Gastroesophageal sphincter (tissue), 4 donors: ENCODE measurements at regions not wholly inside any gene's neighbourhood (a gene's known extent, or its start where the extent isn't known, plus 50 kb on each side); places are given as distances from the start of the nearest gene placed in this dataset.

Source experiments
- ATAC-seq: fragments of 150-250 bp; one replicate; pipeline ENCODE4 v1.9.1; 2016; ENCODE audit warnings: mild to moderate bottlenecking, moderate library complexity
- H3K27ac ChIP-seq, 4 donors: fragments of 200-600 bp; sonication (generic) in 3 of 4; 1 replicate in 3 of 4; 2 replicates in 1 of 4; pipeline ENCODE4 v1.5.1; 2016 to 2019
- H3K27me3 ChIP-seq: fragments of 200-600 bp; sonication (generic); one replicate; pipeline ENCODE4 v1.5.1; 2019
- H3K36me3 ChIP-seq, 2 donors: fragments of 200-600 bp; sonication (generic); one replicate each; pipeline ENCODE4 v1.5.1; 2019; ENCODE audit warnings: control low read depth in 1 of 2
- H3K4me1 ChIP-seq, 3 donors: fragments of 200-600 bp; sonication (generic); 1 replicate in 2 of 3; 2 replicates in 1 of 3; pipeline ENCODE4 v1.5.1; 2016 to 2019; ENCODE audit warnings: control low read depth in 2 of 3
- H3K4me3 ChIP-seq, 2 donors: fragments of 200-600 bp; sonication (generic); one replicate each; pipeline ENCODE4 v1.5.1; 2019; ENCODE audit warnings: mild to moderate bottlenecking in 1 of 2, moderate library complexity in 1 of 2
- H3K9me3 ChIP-seq, 3 donors: fragments of 200-600 bp; sonication (generic); one replicate each; pipeline ENCODE4 v1.5.1; 2017 to 2019; ENCODE audit warnings: control low read depth in 2 of 3
- CTCF ChIP-seq, 4 experiments: fragments of 200-600 bp in 2 of 4; fragments of 450-650 bp in 2 of 4; sonication (generic) in 1 of 4; IDR thresholded peaks; one replicate each; pipeline ENCODE4 v1.5.1; 2017 to 2019; ENCODE audit warnings: antibody characterized with exemption in 4 of 4, mild to moderate bottlenecking in 2 of 4, moderate library complexity in 2 of 4
- EP300 ChIP-seq: sonication (generic); formaldehyde crosslinking; IDR thresholded peaks from one replicate; pipeline ENCODE4 v1.6.1; 2017; ENCODE audit warnings: antibody characterized with exemption, mild to moderate bottlenecking
- POLR2A ChIP-seq, 2 donors: fragments of 450-650 bp; IDR thresholded peaks; one replicate each; pipeline ENCODE4 v1.6.1; 2017; ENCODE audit warnings: antibody characterized with exemption in 2 of 2, mild to moderate bottlenecking in 2 of 2, moderate library complexity in 1 of 2
- POLR2AphosphoS5 ChIP-seq: sonication (generic); formaldehyde crosslinking; IDR thresholded peaks from one replicate; pipeline ENCODE4 v1.6.1; 2017; ENCODE audit warnings: antibody characterized with exemption
- WGBS, 2 donors: methylation state at CpG; one replicate each; pipeline ENCODE4 v1.1.5; 2018; ENCODE audit warnings: low coverage in 1 of 2; 5-methylcytosine and 5-hydroxymethylcytosine counted together

- Histone ChIP-seq H3K27ac (no peak overlapping the region), H3K36me3 (no peaks in the 10 kb centered on the region), H3K27me3 (no peaks in the 10 kb centered on the region), H3K4me1 (no peaks in the 10 kb centered on the region), H3K9me3 (peaks cover 0 to 36% (median 0%) of the 10 kb centered on the region in 3 donors), H3K4me3 (no peak overlapping the region)
- TF ChIP-seq POLR2AphosphoS5 (no peak), CTCF (IDR thresholded peaks at IDR 0.05) (no peak), EP300 (no peak), POLR2A (IDR thresholded peaks at IDR 0.05) (no peak)
- ATAC-seq: no peak
- 60 to 88% methylated on average over 1 of the region's 1 CpG for WGBS, 2 donors
These were observed 174.7 kb downstream of the CYLC2 start for GRCh38 chr9:103169798-103170197.

DNA sequence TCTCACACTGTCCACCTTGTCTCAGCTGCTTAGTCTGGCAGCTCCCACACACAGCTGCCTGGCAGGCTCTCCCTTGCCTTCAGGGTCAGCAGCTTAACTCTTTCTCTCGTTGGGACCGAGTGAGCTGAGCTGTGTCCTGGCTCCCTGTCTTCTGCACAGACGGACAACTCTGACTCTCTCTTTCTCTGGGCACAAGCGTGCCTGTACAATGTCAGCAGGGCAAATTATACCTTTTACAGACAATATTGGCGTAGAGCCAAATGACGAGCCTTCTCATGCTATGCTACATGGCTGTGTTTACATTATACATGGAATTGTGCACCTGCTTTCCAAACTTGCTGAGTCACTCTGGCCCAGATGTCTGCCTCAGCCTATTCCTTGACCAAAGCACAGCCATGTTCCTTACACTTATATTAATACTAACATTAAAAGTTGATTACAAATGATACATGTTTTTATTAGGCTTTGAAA lies 188.6 kb downstream of the CYLC2 start:
- Histone ChIP-seq H3K36me3 (no peaks in the 10 kb centered on the region), H3K4me3 (no peak overlapping the region), H3K27ac (no peak overlapping the region), H3K4me1 (peaks cover 0 to 6% (median 0%) of the 10 kb centered on the region in 3 donors), H3K9me3 (no peaks in the 10 kb centered on the region), H3K27me3 (no peaks in the 10 kb centered on the region)
- WGBS, 2 donors: 23 to 42% methylated on average over 4 to 5 of the region's 6 CpGs
- ATAC-seq: no peak
- TF ChIP-seq POLR2AphosphoS5 (no peak), EP300 (no peak), POLR2A (IDR thresholded peaks at IDR 0.05) (no peak), CTCF (IDR thresholded peaks at IDR 0.05) (no peak)

GRCh38 chr9:103186959-103187358 lies 191.8 kb downstream of the CYLC2 start:
- Histone ChIP-seq H3K27ac (no peak overlapping the region), H3K9me3 (no peaks in the 10 kb centered on the region), H3K4me1 (peaks cover 0 to 6% (median 0%) of the 10 kb centered on the region in 3 donors), H3K27me3 (no peaks in the 10 kb centered on the region), H3K4me3 (no peak overlapping the region), H3K36me3 (no peaks in the 10 kb centered on the region)
- no CpG with 5 or more reads among the region's 22 CpGs for WGBS, 2 donors
- TF ChIP-seq POLR2A (IDR thresholded peaks at IDR 0.05) (no peak), POLR2AphosphoS5 (no peak), EP300 (no peak), CTCF (IDR thresholded peaks at IDR 0.05) (no peak)
- no peak for ATAC-seq

DNA sequence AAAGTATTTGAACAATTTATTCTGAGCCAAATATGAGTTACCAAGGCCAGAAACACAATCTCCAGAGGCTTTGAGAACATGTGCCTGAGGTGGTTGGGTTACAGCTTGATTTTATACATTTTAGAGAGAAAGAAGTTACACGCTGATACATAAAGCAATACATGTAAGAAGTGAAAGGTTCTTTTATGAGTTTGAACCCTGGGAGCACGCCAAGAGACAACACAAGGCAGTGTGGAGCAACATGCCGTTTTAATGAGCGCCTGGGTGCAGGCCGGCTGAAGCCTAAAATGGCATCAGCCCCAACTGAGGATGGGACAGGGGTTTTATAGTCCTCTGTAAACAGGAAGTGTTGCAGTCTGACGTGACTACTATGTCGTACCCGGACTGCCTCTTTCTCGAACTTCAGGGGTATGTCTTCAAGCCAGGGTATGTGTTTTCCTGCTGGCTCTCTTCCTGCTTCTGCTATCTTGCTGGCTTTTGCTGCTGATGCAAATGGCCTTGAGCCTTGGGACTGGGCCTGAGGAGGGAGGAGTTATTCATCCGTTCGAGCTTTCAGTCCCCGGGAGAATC lies 193.7 kb downstream of the CYLC2 start:
- H3K4me3 ChIP-seq: no peak overlapping the region
- WGBS, 2 donors: 56 to 74% methylated on average over 3 to 9 of the region's 12 CpGs
- H3K36me3 ChIP-seq: no peaks in the 10 kb centered on the region
- no peak overlapping the region for H3K27ac ChIP-seq
- no peak for ATAC-seq
- H3K9me3 ChIP-seq: no peaks in the 10 kb centered on the region
- H3K4me1 ChIP-seq: peaks cover 0 to 1% (median 0%) of the 10 kb centered on the region in 3 donors
- H3K27me3 ChIP-seq: no peaks in the 10 kb centered on the region
- no peak for TF ChIP-seq POLR2A (IDR thresholded peaks at IDR 0.05)
- TF ChIP-seq CTCF (IDR thresholded peaks at IDR 0.05): no peak
- no peak for TF ChIP-seq EP300
- no peak for TF ChIP-seq POLR2AphosphoS5

DNA sequence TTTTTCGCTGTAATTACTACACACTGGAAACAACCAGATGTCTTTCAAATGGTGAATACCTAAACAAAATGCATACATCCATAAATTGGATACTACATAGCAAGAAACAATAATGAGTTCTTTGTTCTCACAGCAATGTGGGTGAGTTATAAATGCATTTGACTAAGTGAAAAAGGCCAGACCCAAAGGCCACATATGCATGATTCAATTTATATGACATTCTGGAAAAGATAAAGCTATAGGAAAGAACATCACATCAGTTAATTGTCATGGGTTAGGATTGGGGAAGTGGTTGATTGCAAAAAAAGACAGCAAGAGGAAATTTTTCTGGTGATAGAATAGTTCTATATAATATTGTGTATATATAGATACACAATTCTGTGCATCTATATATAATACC lies 198.9 kb downstream of the CYLC2 start:
- H3K4me3 ChIP-seq: no peak overlapping the region
- no peaks in the 10 kb centered on the region for H3K9me3 ChIP-seq
- 50 to 74% methylated on average over 1 of the region's 1 CpG for WGBS, 2 donors
- no peaks in the 10 kb centered on the region for H3K36me3 ChIP-seq
- no peaks in the 10 kb centered on the region for H3K4me1 ChIP-seq
- no peaks in the 10 kb centered on the region for H3K27me3 ChIP-seq
- TF ChIP-seq POLR2A (IDR thresholded peaks at IDR 0.05) (no peak), CTCF (IDR thresholded peaks at IDR 0.05) (no peak), EP300 (no peak)
- H3K27ac ChIP-seq: no peak overlapping the region
- ATAC-seq: no peak
